ENCODE measurements at regions not wholly inside any gene's neighbourhood (a gene's known extent, or its start where the extent isn't known, plus 50 kb on each side); places are given as distances from the start of the nearest gene placed in this dataset.

- TF ChIP-seq CTCF (IDR thresholded peaks at IDR 0.05) (no peak), POLR2A (IDR thresholded peaks at IDR 0.05) (no peak)
Measured at GRCh38 chr3:18681818-18682345, 256.7 kb upstream of the SATB1 start.

Data from esophagus squamous epithelium (tissue), 4 donors.